A673 (cell line): ENCODE measurements at regions not wholly inside any gene's neighbourhood (a gene's known extent, or its start where the extent isn't known, plus 50 kb on each side); places are given as distances from the start of the nearest gene placed in this dataset.

ENCODE experiments used
- EZH2 ChIP-seq: fragments of 200-600 bp; sonication (generic); IDR thresholded peaks from 2 replicates; pipeline ENCODE4 v1.6.1; 2017; ENCODE audit warnings: borderline replicate concordance, low read depth, mild to moderate bottlenecking, mixed read lengths, antibody characterized with exemption, low read length; ENCODE audit not compliant: poor library complexity, severe bottlenecking
- TF ChIP-seq, protein P1 (sequence below): fragments of 300-800, 200-600 bp; sonication (generic); conservative IDR thresholded peaks from 2 replicates; pipeline ENCODE4 v1.5.1; 2017; ENCODE audit warnings: low read depth, mild to moderate bottlenecking, antibody characterized with exemption, low read length, moderate library complexity, mixed read lengths

DNA sequence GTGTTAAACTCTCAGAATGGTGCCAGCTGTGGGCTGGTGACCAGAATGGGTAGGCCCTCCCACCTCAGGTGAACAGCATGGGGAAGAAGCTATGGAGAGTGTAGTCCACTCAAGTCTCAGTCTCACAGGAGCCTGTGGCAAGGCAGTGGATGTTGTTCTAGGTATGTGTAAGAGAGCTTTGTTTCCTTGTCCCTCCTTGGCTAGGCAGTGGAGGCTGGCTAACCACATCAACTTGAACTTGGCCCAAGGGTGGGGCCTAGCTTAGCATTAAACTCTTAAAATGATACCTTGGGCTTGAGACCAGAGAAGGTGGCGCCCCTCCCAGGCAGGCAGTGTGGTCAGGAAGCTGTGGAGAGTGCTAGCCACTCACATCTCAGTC, 53.2 kb upstream of the SLC4A10 start:
- TF ChIP-seq, protein P1, sequence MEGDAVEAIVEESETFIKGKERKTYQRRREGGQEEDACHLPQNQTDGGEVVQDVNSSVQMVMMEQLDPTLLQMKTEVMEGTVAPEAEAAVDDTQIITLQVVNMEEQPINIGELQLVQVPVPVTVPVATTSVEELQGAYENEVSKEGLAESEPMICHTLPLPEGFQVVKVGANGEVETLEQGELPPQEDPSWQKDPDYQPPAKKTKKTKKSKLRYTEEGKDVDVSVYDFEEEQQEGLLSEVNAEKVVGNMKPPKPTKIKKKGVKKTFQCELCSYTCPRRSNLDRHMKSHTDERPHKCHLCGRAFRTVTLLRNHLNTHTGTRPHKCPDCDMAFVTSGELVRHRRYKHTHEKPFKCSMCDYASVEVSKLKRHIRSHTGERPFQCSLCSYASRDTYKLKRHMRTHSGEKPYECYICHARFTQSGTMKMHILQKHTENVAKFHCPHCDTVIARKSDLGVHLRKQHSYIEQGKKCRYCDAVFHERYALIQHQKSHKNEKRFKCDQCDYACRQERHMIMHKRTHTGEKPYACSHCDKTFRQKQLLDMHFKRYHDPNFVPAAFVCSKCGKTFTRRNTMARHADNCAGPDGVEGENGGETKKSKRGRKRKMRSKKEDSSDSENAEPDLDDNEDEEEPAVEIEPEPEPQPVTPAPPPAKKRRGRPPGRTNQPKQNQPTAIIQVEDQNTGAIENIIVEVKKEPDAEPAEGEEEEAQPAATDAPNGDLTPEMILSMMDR: no peak
- no peak for TF ChIP-seq EZH2
